ENCODE measurements at regions not wholly inside any gene's neighbourhood (a gene's known extent, or its start where the extent isn't known, plus 50 kb on each side); places are given as distances from the start of the nearest gene placed in this dataset.

- TF ChIP-seq CTCF (IDR thresholded peaks at IDR 0.05) = no peak
Observed at GRCh38 chr9:89720696-89721175, 115.9 kb downstream of the GADD45G start.

- no peak for TF ChIP-seq CTCF (IDR thresholded peaks at IDR 0.05)
Observed at GRCh38 chr9:89721176-89721700, 116.4 kb downstream of the GADD45G start.

GRCh38 chr9:89721971-89722530, 117.2 kb downstream of the GADD45G start:
- no peak for TF ChIP-seq CTCF (IDR thresholded peaks at IDR 0.05)

- TF ChIP-seq CTCF (IDR thresholded peaks at IDR 0.05) = no peak
Observed at GRCh38 chr9:89722712-89723111, 117.9 kb downstream of the GADD45G start.

- TF ChIP-seq CTCF (IDR thresholded peaks at IDR 0.05) = no peak
Observed at GRCh38 chr9:89723469-89724100, 118.8 kb downstream of the GADD45G start.

GRCh38 chr9:89724659-89725058, 119.8 kb downstream of the GADD45G start:
- TF ChIP-seq CTCF (IDR thresholded peaks at IDR 0.05) = no peak

GRCh38 chr9:89725271-89725670, 120.5 kb downstream of the GADD45G start:
- no peak for TF ChIP-seq CTCF (IDR thresholded peaks at IDR 0.05)
